ENCODE measurements at regions not wholly inside any gene's neighbourhood (a gene's known extent, or its start where the extent isn't known, plus 50 kb on each side); places are given as distances from the start of the nearest gene placed in this dataset.
A peak's percentile ranks its signal among the peaks of the same experiment; 100 is the strongest.

- no peak for DNase-seq (ENCODE audit: low read depth in 2 of 2)
Measured at GRCh38 chr11:26150031-26150430, 181.9 kb upstream of the ANO3 start.

- DNase-seq (ENCODE audit: low read depth in 2 of 2), result no peak
Measured at GRCh38 chr11:26158251-26158650, 173.7 kb upstream of the ANO3 start.

DNA sequence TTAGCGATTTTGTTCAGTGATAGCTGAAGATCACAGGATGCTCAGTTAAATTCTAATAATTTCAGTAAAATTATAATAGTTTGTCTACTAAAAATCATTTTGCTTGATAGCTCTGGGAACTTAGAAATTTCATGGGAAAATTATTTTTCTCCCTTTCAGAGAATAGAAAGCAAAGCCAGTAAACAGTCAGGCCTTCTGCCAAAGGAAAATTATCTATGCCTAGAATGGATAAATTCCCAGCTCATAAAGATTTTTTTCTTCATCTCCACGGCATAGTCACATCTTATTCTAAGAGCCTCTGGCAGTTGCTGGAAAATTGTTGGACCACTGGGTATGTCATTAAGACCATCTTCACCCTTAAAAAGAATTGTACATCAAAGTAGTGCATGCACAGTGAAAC, 169.6 kb upstream of the ANO3 start:
- no peak for DNase-seq (ENCODE audit: low read depth in 2 of 2)

DNA sequence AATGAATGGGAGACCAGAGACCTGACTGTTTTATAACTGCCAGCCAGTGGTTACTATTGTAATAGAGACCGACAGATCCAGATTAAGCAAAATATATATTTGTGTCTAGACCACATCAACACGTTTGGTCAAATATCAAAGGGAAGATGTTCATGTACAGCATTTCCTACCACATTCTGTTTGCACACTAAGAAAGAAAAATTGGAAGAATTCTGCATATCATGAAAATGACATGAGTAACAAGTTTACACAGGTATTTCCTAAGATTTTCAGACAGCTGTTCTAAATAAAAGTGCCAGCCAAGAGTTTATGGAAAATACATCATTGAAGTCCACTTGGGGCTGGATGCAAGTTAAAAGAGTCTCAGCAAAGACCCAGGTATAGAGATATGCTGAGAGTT, 145.5 kb upstream of the ANO3 start:
- DNase-seq (ENCODE audit: low read depth in 2 of 2), result no peak

DNA sequence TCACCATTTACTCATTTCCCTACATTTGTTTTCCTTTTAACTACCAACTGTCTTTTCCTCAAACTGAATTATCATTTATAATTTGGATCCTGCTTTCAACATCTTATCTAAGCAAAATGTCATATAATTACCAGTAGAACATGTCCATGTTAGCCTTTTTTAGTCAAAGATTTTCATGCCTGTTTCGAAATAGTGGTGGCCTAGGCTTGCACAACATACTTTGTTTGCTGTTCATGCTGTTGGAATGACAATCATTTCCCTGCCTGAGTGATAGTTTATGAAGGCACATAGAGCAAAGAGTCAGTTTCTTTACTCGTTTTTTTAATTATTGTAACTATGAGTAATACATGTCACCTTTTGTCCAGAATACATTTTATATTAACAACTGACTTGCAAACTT, 144.3 kb upstream of the ANO3 start:
- peak; percentile 80 to 82 for DNase-seq (ENCODE audit: low read depth in 2 of 2)

DNA sequence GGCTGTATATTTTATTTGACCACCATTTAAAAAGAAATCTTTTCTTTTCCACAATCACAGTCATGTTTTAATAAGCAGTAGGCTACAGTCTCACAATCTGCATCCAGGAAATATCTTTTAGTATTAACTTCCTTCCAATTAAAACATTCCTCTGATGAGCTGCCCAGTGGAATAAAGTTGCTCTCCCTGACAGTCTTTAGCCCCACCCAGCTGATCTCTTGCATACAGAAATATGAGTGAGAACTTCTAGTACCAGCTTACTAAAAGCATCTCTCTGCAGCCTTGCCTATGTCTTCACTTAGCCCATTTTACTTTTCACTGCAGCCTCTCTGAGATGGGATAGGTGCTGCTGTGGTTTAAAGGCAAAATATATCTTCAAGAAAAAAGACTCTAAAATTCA, 143.4 kb upstream of the ANO3 start:
- DNase-seq (ENCODE audit: low read depth in 2 of 2), result no peak

- DNase-seq (ENCODE audit: low read depth in 2 of 2), result no peak
Measured at GRCh38 chr11:26191193-26191592, 140.7 kb upstream of the ANO3 start.

- peak; percentile 91 to 94 for DNase-seq (ENCODE audit: low read depth in 2 of 2)
Measured at GRCh38 chr11:26193694-26194365, 138.1 kb upstream of the ANO3 start.

- DNase-seq (ENCODE audit: low read depth in 2 of 2), result no peak
Measured at GRCh38 chr11:26194881-26195280, 137.0 kb upstream of the ANO3 start.

DNA sequence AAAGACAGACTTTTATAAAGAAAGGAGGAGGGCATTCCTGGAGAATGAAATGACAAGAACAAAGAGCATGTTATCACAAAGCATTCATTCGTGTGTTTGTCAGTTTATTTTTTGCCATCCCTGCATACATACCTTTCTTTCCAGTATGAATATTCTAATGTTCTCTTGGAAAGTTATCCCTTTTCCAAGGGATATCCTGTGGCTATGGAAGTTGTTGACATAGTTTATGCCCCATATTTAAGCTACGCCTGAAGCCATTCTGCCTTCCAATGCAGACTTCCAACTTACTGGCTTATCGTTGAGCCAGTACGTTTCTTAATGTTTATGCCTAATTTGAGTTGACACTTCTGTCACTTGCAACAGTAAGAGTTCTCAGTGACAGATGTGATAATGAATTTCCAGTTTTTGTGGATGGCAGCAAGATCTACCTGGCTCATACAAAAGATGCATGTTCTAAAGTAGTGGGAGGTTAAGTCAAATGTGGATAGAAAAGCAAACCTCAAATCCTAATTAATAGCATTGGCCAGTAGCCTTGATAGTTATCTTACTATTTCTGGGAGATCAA, 133.3 kb upstream of the ANO3 start:
- no peak for DNase-seq (ENCODE audit: low read depth in 2 of 2)

- peak in 1 of 2 experiments; percentile 45 for DNase-seq (ENCODE audit: low read depth in 2 of 2)
Measured at GRCh38 chr11:26199331-26200095, 132.4 kb upstream of the ANO3 start.

- DNase-seq (ENCODE audit: low read depth in 2 of 2), result no peak
Measured at GRCh38 chr11:26201411-26201810, 130.5 kb upstream of the ANO3 start.

GRCh38 chr11:26202754-26203153, 129.2 kb upstream of the ANO3 start:
- no peak for DNase-seq (ENCODE audit: low read depth in 2 of 2)

GRCh38 chr11:26204101-26204500, 127.8 kb upstream of the ANO3 start:
- no peak for DNase-seq (ENCODE audit: low read depth in 2 of 2)

DNA sequence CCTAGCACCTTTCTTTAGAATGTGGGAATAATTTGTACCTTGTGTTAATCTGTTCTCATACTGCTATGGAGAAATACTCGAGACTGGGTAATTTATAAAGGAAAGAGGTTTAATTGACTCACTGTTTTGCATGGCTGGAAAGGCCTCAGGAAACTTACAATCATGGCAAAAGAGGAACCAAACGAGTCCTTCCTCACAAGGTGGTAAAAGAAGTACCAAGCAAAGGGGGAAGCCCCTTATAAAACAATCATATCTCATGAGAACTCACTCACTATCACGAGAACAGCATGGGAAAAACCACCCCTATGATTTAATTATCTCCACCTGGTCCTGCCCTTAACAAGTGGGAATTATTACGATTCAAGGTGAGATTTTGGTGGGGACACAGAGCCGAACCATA, 127.1 kb upstream of the ANO3 start:
- no peak for DNase-seq (ENCODE audit: low read depth in 2 of 2)

DNA sequence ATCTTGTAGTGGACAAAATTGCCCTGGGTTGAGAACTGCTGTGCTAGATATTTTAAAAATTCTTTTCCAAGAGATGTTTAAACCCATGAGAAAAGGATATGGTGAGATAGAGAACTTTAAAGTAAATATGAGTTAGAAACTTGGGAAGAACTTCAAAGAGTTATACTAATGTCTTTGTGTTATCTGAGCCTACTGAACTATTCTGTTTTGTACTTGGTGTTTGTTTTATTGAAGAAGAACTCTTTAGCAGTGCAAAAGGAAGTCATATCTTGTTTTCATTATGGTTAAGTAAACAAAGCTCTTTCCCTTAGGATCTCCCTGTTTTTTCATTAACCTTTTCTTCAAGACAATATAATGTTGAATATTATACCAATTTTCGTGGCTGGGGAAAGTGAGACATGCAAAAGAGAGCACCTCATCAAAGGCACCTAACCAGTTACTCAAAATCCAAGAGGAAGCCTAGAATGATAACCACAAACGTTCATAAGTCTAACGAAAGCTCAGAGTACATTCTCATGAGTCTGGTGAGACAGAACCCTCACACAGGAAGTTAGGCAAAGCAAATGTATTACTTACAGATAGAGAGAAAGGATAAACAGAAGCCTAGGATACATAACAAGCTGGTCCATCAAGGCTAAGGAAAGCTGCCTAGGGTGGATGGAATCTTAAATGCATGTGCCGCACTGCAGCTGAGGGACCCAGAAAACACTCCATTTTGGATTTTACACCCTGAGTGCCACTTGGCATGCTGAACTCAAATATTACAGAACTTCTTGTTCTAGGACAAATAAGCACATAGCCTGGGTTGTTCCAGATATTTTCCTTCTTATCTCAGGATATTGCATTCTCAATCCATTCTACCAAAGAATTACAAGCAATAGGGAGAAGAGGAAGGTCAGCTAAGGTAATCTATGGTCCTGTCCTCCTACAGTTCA, 112.5 kb upstream of the ANO3 start:
- DNase-seq (ENCODE audit: low read depth in 2 of 2), result no peak

DNA sequence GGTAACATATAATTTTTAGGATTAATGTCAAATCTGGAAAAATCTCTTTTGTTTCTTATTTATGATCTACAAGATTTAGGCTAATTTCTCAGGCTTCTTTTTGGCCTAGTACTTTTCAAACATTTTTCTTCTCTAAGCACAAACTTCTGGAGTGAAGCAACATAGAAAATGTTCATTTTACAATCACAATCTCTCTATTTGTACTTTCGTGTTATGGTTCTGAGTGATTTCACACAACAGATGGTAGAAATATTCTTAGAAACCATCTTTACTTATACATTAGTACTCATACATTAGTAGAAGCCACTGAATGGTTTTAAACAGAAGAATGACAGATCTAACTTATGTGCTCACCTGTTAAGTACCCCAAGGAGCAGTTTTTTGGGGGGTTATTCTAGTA, 106.3 kb upstream of the ANO3 start:
- no peak for DNase-seq (ENCODE audit: low read depth in 2 of 2)

- peak; percentile 78 to 79 for DNase-seq (ENCODE audit: low read depth in 2 of 2)
Measured at GRCh38 chr11:26227301-26227746, 104.6 kb upstream of the ANO3 start.

- no peak for DNase-seq (ENCODE audit: low read depth in 2 of 2)
Measured at GRCh38 chr11:26227883-26228502, 103.9 kb upstream of the ANO3 start.

- DNase-seq (ENCODE audit: low read depth in 2 of 2), result no peak
Measured at GRCh38 chr11:26228778-26229177, 103.2 kb upstream of the ANO3 start.

DNA sequence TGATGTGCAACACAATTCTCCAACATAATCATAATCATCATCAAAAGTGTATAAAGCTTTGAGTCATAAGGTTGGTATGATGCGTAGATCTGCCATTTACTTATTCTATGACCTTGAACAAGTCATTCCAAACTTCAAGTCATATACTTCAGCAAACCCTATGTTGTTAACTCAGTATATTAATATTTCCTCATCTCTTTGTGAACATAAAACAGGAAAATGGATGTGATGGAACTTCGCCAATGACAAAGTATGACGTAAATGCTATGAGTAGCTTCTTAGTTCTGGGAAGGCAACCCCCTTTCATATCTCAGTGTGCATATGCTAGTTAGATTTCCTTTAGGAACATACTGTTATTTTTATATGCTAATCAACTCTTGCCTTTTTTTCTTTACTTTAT, 102.7 kb upstream of the ANO3 start:
- peak; percentile 56 to 57 for DNase-seq (ENCODE audit: low read depth in 2 of 2)

GRCh38 chr11:26229981-26230380, 101.9 kb upstream of the ANO3 start:
- no peak for DNase-seq (ENCODE audit: low read depth in 2 of 2)
